AML-193 (cell line): ENCODE measurements at regions not wholly inside any gene's neighbourhood (a gene's known extent, or its start where the extent isn't known, plus 50 kb on each side); places are given as distances from the start of the nearest gene placed in this dataset.
A peak's percentile ranks its signal among the peaks of the same experiment; 100 is the strongest.

ENCODE experiments used
- DNase-seq, 2 experiments: peaks; one replicate each; lab custom pipeline; 2025; lab: John Stamatoyannopoulos, UW

GRCh38 chr4:111596491-111596890 lies 548.8 kb upstream of the FAM241A start:
- DNase-seq: no peak

- no peak for DNase-seq
Observed at GRCh38 chr4:111601671-111602070, 543.6 kb upstream of the FAM241A start.

GRCh38 chr4:111602848-111603247 lies 542.4 kb upstream of the FAM241A start:
- no peak for DNase-seq

- DNase-seq: no peak
Observed at GRCh38 chr4:111605111-111605510, 540.1 kb upstream of the FAM241A start.

DNA sequence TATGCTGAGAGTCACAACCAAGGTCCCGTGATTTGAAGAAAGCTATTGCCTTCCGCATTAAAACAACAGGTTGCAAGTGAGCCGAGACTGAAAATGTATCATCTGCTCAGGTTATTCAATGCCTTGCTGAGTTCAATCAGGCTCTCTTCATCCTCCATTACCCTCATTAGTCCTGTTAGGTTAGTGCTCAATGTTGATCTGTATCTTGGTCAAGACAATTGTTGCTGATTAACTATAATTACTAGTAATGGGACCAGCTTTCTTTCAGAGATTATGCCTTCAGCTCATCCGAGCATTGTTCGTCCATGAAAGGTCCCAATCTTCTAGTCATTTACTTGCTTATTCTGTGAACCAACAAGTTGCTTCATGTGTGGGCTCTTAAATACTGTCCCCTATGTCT lies 534.6 kb upstream of the FAM241A start:
- DNase-seq: no peak

DNA sequence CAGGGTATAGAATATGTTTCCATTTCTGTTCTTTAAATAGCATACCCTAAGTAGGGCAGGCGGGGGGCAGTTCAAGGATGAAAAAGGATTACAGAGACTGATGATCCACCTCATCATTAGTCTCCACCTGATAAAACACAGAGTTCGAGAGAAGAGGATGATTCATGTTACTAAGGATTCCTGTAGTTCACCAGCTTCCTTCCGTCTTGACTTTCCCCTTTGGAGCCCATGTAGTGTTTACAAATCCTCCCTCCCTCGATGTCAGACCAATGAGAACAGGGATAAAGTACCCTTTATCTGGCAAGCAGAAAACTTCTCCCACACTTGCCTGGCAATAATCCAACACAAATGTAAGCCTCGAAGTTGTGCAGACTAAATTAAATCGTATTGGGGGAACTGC lies 526.3 kb upstream of the FAM241A start:
- DNase-seq: no peak

DNA sequence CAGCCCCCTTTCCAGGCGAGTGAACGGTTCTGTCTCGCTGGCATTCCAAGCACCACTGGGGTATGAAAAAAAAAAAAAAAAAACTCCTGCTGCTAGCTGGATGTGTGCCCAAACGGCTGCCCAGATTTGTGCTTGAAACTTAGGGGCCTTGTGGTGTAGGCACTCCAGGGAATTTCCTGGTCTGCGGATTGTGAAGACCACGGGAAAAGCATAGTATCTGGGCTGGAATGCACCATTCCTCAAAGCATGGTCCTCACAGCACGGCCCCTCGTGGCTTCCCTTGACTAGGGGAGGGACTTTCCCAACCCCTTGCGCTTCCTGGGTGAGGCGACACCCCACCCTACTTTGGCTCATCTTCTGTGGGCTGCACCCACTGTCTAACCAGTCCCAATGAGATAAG lies 516.8 kb upstream of the FAM241A start:
- DNase-seq: no peak

- DNase-seq: peak in 1 of 2 experiments; percentile 16
Observed at GRCh38 chr4:111630705-111631104, 514.5 kb upstream of the FAM241A start.

DNA sequence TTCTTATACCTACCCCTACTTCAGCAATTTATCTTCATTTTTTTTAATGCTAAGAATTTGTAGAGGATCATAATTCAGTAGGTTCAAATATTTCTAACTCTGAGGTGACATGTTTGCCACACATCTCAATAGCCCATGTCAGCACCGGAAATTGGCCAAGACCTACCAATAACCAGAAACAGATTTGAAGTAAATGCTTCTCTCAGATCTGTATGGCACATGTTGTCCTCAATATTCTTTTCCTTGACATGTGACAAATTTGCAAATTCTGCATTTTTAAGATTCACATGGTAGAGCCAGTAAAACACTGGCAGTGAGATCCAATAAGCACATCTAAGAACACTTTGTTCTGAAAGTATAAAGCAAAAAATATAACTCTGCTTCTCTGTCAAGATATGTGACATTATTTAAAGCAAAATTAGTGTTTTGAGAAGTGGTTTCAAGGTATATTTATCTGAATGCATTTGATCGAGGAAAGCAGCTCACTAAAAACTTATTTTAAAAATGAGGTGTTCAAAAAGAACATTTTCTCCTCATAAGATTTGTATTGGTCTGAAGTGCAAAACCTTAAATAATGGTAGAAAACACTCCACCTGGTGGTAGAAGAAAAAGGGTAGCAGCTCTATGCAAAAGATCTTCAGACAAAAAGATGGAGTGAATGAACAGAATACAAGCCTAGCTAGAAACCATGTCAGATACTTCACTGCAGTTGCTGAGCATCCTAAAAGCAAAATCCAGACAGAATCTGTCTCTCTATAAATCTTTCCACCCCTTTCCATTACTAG lies 513.8 kb upstream of the FAM241A start:
- DNase-seq: no peak

GRCh38 chr4:111632641-111633151 lies 512.6 kb upstream of the FAM241A start:
- DNase-seq: no peak

DNA sequence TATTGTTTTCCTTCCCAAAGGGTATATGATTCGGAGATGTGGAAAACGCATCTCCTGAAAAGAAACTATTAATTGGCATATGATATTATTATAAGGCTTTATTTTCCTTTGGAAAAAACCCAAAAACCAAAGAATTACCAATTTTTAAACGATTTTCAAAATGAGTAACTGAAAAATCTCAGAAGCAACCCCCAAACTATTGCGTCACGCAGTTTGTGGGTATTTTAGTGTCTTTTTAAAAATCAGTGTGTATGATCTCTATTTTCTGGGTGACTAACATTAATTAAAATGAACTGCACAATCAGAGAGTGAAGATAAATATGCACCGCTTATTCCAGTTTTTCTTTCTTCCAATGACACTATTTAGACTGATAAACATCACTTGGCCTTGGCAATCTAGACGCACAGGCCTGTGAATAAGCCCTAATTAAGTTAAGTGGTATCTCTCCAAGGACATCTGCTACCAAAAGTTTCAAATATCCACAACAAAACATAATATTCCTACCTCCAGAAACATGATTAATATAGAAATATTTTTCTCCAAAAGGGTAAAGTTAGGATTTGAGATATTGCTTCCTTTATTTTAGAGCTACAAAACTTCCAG lies 511.5 kb upstream of the FAM241A start:
- DNase-seq: no peak

- no peak for DNase-seq
Observed at GRCh38 chr4:111635646-111636045, 509.6 kb upstream of the FAM241A start.

GRCh38 chr4:111636961-111637585 lies 508.2 kb upstream of the FAM241A start:
- DNase-seq: no peak

DNA sequence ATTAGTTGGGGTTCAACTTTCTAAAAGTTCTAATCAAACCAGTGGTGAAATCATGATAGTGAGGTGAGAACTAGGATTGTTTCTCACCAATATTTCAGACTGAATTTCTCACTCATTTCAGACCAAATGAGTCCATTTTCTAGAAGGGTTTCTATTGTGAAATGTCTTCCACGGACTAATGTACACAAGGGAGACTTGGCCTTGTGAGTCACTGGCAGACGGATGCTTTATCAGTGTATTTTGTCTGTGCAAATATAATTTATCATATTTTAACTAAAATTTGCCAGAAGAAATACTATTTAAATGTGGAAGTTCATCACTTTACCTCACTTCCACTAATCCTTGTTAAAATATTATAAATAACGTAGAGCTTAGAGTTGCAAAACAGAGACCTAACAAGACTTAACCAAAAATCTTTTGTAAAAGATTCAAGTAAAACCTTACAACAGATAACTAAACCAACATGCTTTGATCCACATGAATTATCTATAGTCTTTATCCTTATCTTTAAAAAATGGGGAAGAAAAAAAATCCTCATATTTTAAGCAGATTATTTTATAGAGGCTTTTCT lies 506.0 kb upstream of the FAM241A start:
- no peak for DNase-seq

- DNase-seq: no peak
Observed at GRCh38 chr4:111639876-111640275, 505.4 kb upstream of the FAM241A start.

DNA sequence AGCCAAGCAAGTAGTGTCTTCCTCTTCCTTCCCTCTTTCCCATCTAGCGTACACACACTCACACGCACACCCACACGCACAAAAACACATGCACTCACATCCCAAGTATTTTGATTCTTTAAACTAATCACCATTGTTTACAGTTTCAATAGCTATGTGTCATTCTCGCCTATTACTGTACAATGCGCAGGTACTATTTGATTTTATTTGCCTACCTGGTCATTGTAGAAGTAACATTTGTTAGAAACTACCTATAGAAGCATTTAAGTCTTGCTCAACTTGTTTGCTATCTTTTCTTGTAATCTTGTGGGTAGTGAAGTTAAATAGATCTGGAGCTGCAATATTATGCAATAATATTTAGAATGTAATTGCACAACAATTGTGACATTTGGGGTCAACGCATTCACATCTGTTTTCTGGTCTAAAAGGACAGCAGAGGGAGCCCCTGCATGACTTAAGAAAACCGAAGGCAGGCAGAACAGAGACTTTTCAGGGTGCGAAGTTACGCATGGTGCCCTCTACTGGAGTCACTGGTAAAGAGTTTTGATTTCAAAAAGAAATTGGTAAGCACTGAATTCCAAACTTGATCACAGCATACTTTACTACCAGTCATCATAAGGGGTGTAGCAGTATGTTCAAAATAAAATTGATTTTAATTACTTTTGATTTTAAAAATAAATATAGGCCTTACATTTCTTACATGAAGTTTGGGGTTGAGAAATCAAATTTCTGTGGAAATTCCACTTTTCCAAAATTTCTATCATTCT lies 503.3 kb upstream of the FAM241A start:
- DNase-seq: peak; percentile 86 to 89

DNA sequence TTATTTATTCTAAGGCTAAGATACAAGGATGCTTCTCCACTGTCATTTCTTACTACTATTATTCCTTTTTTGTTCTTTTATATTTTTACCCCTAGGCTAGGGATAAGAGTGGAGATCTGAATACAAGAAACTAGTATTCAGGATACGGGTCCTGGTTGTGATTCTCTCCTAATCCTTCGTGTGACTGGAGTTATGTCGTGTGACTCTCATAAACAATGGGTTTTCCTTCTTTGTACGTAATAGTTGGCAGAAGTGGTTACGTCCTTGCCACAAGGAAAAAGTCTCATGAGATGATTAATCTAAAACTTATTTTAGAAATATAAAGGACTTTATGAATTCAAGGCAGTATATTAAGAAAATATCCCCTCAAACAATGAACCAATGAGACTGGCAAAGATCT lies 497.2 kb upstream of the FAM241A start:
- no peak for DNase-seq

GRCh38 chr4:111649308-111649707 lies 495.9 kb upstream of the FAM241A start:
- DNase-seq: no peak

DNA sequence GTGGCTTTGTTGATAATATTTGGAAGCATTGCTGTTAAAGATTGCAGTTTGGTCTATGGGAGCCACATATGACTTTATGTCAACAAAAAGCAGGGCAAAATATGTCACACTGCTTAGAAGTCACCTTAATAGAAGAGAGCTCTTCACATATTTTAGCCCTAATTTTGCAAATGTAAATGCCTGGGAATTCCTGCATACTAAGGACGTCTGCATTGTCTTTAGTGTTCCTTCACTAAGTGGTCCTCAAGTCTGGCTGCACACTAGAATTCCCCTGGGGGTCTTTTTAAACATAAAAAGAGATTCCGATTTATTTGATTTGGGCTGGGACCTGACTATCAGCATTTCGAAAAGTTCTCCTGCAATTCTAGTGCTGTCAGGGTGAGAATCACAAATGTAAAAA lies 495.1 kb upstream of the FAM241A start:
- no peak for DNase-seq

DNA sequence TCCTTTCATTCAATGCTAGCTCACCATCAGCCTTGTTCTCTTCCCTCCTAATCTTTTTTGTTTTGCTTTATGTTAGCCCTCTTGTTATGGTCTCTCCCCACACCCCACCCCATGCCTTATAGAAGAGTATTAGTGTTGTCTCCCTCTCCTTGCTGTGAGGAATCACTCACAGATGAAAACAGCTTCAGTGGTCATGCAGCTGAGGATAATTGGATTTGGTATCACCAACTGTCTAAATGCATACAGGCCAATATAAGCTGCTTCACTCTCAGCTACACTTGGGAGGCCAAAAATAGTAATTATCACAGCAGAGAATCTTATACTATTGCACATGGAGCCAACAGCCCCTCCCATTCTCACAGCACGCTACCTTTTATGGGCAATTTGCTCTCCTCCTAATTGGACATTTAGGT lies 494.6 kb upstream of the FAM241A start:
- no peak for DNase-seq

GRCh38 chr4:111652236-111652635 lies 493.0 kb upstream of the FAM241A start:
- DNase-seq: no peak

DNA sequence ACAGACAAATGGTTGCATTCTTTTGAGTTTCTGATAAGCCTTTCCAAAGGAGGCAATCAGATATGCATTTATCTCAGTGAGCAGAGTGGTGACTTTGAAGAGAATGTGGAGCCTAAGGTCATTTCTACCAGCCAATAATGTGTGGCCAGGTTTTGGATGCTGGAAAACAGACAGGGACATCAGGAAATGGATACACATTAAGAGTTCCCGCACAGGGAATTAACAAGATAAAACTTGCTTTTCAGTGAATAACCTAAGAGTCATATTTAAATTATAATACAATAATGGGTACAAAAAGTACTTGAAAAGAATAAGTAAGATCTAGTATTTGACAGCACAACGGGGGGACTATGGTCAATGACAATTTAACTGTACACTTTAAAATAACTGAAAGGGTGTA lies 492.3 kb upstream of the FAM241A start:
- DNase-seq: no peak
